ENCODE measurements at regions not wholly inside any gene's neighbourhood (a gene's known extent, or its start where the extent isn't known, plus 50 kb on each side); places are given as distances from the start of the nearest gene placed in this dataset.

DNA sequence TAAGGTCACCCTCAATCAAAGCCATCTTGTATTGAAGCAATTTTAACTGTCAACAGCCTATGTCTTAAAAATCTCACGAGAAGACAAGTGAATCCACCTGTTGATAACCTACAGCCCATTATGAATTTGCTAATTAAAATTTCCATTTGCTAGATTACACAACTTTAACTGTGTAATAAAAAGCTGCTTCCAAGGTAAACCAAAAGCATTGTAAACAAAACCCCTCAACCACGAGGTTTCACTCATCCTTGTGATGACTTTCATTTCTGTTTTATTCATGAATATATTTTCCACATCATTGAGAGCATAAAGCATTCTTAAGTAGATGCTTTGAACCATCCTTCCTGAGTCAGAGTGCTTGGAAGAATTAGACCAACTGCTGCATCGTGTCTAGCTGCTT is 217.5 kb upstream of the GYPA start:
- no peak for TF ChIP-seq TOX (CRISPR knock-in tag; IDR thresholded peaks at IDR 0.05; ENCODE audit: borderline replicate concordance)
- TF ChIP-seq ZNF565 (CRISPR knock-in tag; conservative IDR thresholded peaks at IDR 0.05; ENCODE audit: low read depth) = no peak
- TF ChIP-seq ZFP3 (CRISPR knock-in tag; IDR thresholded peaks at IDR 0.05) = no peak
- TF ChIP-seq ZFP30 (CRISPR knock-in tag; IDR thresholded peaks at IDR 0.05) = no peak
- no peak for TF ChIP-seq RARB (CRISPR knock-in tag; IDR thresholded peaks at IDR 0.05)
- no peak for TF ChIP-seq GLIS3 (CRISPR knock-in tag; IDR thresholded peaks at IDR 0.05)
